Immature natural killer cell (primary cell): ENCODE measurements at regions not wholly inside any gene's neighbourhood (a gene's known extent, or its start where the extent isn't known, plus 50 kb on each side); places are given as distances from the start of the nearest gene placed in this dataset.

Experiments used
- DNase-seq, 3 donors: peaks; one replicate each; pipeline ENCODE4 v3.0.0; 2022; ENCODE audit warnings: mixed read lengths in 1 of 3
- H3K27ac Mint-ChIP-seq, 6 donors: one replicate each; pipeline ENCODE4 v1.8.0; 2020; ENCODE audit warnings: mixed read lengths in 6 of 6, mild to moderate bottlenecking in 5 of 6, inconsistent platforms in 4 of 6, moderate library complexity in 3 of 6
- H3K27me3 Mint-ChIP-seq, 3 donors: one replicate each; pipeline ENCODE4 v1.8.0; 2020 to 2021; ENCODE audit warnings: low read depth in 3 of 3, mild to moderate bottlenecking in 3 of 3, mixed read lengths in 3 of 3, moderate library complexity in 3 of 3, inconsistent platforms in 1 of 3
- H3K36me3 Mint-ChIP-seq, 3 donors: one replicate each; pipeline ENCODE4 v1.8.0; 2020; ENCODE audit warnings: mixed read lengths in 3 of 3, inconsistent platforms in 2 of 3, mild to moderate bottlenecking in 2 of 3
- H3K4me1 Mint-ChIP-seq, 2 donors: one replicate each; pipeline ENCODE4 v1.8.0; 2020; ENCODE audit warnings: inconsistent platforms in 2 of 2, mild to moderate bottlenecking in 2 of 2, mixed read lengths in 2 of 2, moderate library complexity in 1 of 2
- H3K4me3 Mint-ChIP-seq, 5 donors: one replicate each; pipeline ENCODE4 v1.8.0; 2020; ENCODE audit warnings: mild to moderate bottlenecking in 5 of 5, mixed read lengths in 5 of 5, inconsistent platforms in 3 of 5, moderate library complexity in 3 of 5
- H3K9me3 Mint-ChIP-seq, 6 donors: one replicate each; pipeline ENCODE4 v1.8.0; 2020; ENCODE audit warnings: mild to moderate bottlenecking in 6 of 6, mixed read lengths in 6 of 6, inconsistent platforms in 4 of 6, moderate library complexity in 3 of 6

GRCh38 chr22:48663297-48663696 lies 1164.4 kb downstream of the BRD1 start:
- H3K9me3 Mint-ChIP-seq, result peaks cover 2 to 8% (median 4%) of the 10 kb centered on the region in 6 donors
- peaks cover 2 to 4% (median 3%) of the 10 kb centered on the region in 3 donors for H3K27me3 Mint-ChIP-seq
- no peaks in the 10 kb centered on the region for H3K4me1 Mint-ChIP-seq
- H3K4me3 Mint-ChIP-seq, result no peak overlapping the region
- H3K36me3 Mint-ChIP-seq, result peaks cover 0 to 3% (median 0%) of the 10 kb centered on the region in 3 donors
- no peak overlapping the region for H3K27ac Mint-ChIP-seq
- DNase-seq, result no peak

GRCh38 chr22:48662476-48663135 lies 1165.1 kb downstream of the BRD1 start:
- H3K4me1 Mint-ChIP-seq, result no peaks in the 10 kb centered on the region
- H3K36me3 Mint-ChIP-seq, result peaks cover 0 to 3% (median 0%) of the 10 kb centered on the region in 3 donors
- no peak overlapping the region for H3K4me3 Mint-ChIP-seq
- H3K27me3 Mint-ChIP-seq, result peaks cover 2 to 4% (median 3%) of the 10 kb centered on the region in 3 donors
- H3K27ac Mint-ChIP-seq, result no peak overlapping the region
- DNase-seq, result no peak
- H3K9me3 Mint-ChIP-seq, result peaks cover 2 to 8% (median 4%) of the 10 kb centered on the region in 6 donors

- Mint-ChIP-seq H3K36me3 (peaks cover 0 to 3% (median 0%) of the 10 kb centered on the region in 3 donors), H3K9me3 (peaks cover 2 to 8% (median 4%) of the 10 kb centered on the region in 6 donors), H3K4me1 (no peaks in the 10 kb centered on the region), H3K27me3 (peaks cover 2 to 4% (median 3%) of the 10 kb centered on the region in 3 donors), H3K27ac (no peak overlapping the region), H3K4me3 (no peak overlapping the region)
- no peak for DNase-seq
Observed at GRCh38 chr22:48661984-48662383, 1165.7 kb downstream of the BRD1 start.

- Mint-ChIP-seq H3K27ac (no peak overlapping the region), H3K9me3 (peaks cover 2 to 8% (median 4%) of the 10 kb centered on the region in 6 donors), H3K4me3 (no peak overlapping the region), H3K4me1 (no peaks in the 10 kb centered on the region), H3K36me3 (peaks cover 0 to 3% (median 0%) of the 10 kb centered on the region in 3 donors), H3K27me3 (peaks cover 2 to 4% (median 3%) of the 10 kb centered on the region in 3 donors)
- no peak for DNase-seq
Observed at GRCh38 chr22:48660790-48661740, 1166.6 kb downstream of the BRD1 start.

- H3K36me3 Mint-ChIP-seq, result peaks cover 0 to 3% (median 0%) of the 10 kb centered on the region in 3 donors
- no peak overlapping the region for H3K27ac Mint-ChIP-seq
- H3K4me3 Mint-ChIP-seq, result no peak overlapping the region
- no peak for DNase-seq
- H3K4me1 Mint-ChIP-seq, result no peaks in the 10 kb centered on the region
- H3K27me3 Mint-ChIP-seq, result peaks cover 2 to 4% (median 3%) of the 10 kb centered on the region in 3 donors
- H3K9me3 Mint-ChIP-seq, result peaks cover 2 to 8% (median 4%) of the 10 kb centered on the region in 6 donors
Observed at GRCh38 chr22:48660104-48660789, 1167.4 kb downstream of the BRD1 start.

- Mint-ChIP-seq H3K36me3 (peaks cover 0 to 3% (median 0%) of the 10 kb centered on the region in 3 donors), H3K4me3 (no peak overlapping the region), H3K9me3 (peaks cover 2 to 6% (median 3%) of the 10 kb centered on the region in 6 donors), H3K27me3 (peaks cover 0 to 3% (median 2%) of the 10 kb centered on the region in 3 donors), H3K27ac (no peak overlapping the region), H3K4me1 (no peaks in the 10 kb centered on the region)
- DNase-seq, result no peak
Observed at GRCh38 chr22:48659404-48659996, 1168.2 kb downstream of the BRD1 start.

GRCh38 chr22:48658871-48659270 lies 1168.8 kb downstream of the BRD1 start:
- Mint-ChIP-seq H3K36me3 (no peaks in the 10 kb centered on the region), H3K4me1 (no peaks in the 10 kb centered on the region), H3K4me3 (no peak overlapping the region), H3K9me3 (peaks cover 0 to 2% (median 2%) of the 10 kb centered on the region in 6 donors), H3K27me3 (peaks cover 0 to 2% (median 2%) of the 10 kb centered on the region in 3 donors), H3K27ac (peak overlapping the region in 1 of 6 donors; percentile 50)
- DNase-seq, result no peak

- DNase-seq, result no peak
- Mint-ChIP-seq H3K27ac (no peak overlapping the region), H3K4me3 (no peak overlapping the region), H3K9me3 (peaks cover 0 to 2% (median 0%) of the 10 kb centered on the region in 6 donors), H3K4me1 (no peaks in the 10 kb centered on the region), H3K27me3 (peaks cover 0 to 2% (median 2%) of the 10 kb centered on the region in 3 donors), H3K36me3 (no peaks in the 10 kb centered on the region)
Observed at GRCh38 chr22:48658246-48658645, 1169.4 kb downstream of the BRD1 start.

GRCh38 chr22:48654492-48654891 lies 1173.2 kb downstream of the BRD1 start:
- H3K36me3 Mint-ChIP-seq, result no peaks in the 10 kb centered on the region

GRCh38 chr22:48653929-48654328 lies 1173.7 kb downstream of the BRD1 start:
- no peak for DNase-seq
- H3K27ac Mint-ChIP-seq, result no peak overlapping the region
- H3K27me3 Mint-ChIP-seq, result peaks cover 0 to 2% (median 0%) of the 10 kb centered on the region in 3 donors
- no peaks in the 10 kb centered on the region for H3K36me3 Mint-ChIP-seq
- no peaks in the 10 kb centered on the region for H3K9me3 Mint-ChIP-seq
- H3K4me1 Mint-ChIP-seq, result no peaks in the 10 kb centered on the region
- no peak overlapping the region for H3K4me3 Mint-ChIP-seq

More at GRCh38 chr22:48654492-48654891, 1173.2 kb downstream of the BRD1 start:
- Mint-ChIP-seq H3K27ac (no peak overlapping the region), H3K4me3 (no peak overlapping the region), H3K27me3 (peaks cover 0 to 2% (median 0%) of the 10 kb centered on the region in 3 donors), H3K4me1 (no peaks in the 10 kb centered on the region), H3K9me3 (no peaks in the 10 kb centered on the region)
- DNase-seq, result no peak

- no peak for DNase-seq
- H3K9me3 Mint-ChIP-seq, result no peaks in the 10 kb centered on the region
- H3K4me3 Mint-ChIP-seq, result no peak overlapping the region
- H3K27ac Mint-ChIP-seq, result no peak overlapping the region
- no peaks in the 10 kb centered on the region for H3K27me3 Mint-ChIP-seq
- no peaks in the 10 kb centered on the region for H3K4me1 Mint-ChIP-seq
- H3K36me3 Mint-ChIP-seq, result no peaks in the 10 kb centered on the region
Observed at GRCh38 chr22:48653306-48653705, 1174.4 kb downstream of the BRD1 start.

GRCh38 chr22:48652796-48653195 lies 1174.9 kb downstream of the BRD1 start:
- Mint-ChIP-seq H3K9me3 (no peaks in the 10 kb centered on the region), H3K36me3 (no peaks in the 10 kb centered on the region), H3K4me1 (no peaks in the 10 kb centered on the region), H3K4me3 (no peak overlapping the region), H3K27me3 (peaks cover 0 to under 1% (median 0%) of the 10 kb centered on the region in 3 donors), H3K27ac (no peak overlapping the region)
- no peak for DNase-seq

- DNase-seq, result no peak
- H3K27ac Mint-ChIP-seq, result no peak overlapping the region
Observed at GRCh38 chr22:48651981-48652538, 1175.6 kb downstream of the BRD1 start.

More at GRCh38 chr22:48651981-48652538, 1175.6 kb downstream of the BRD1 start:
- H3K9me3 Mint-ChIP-seq, result no peaks in the 10 kb centered on the region
- no peak overlapping the region for H3K4me3 Mint-ChIP-seq
- H3K36me3 Mint-ChIP-seq, result no peaks in the 10 kb centered on the region
- no peaks in the 10 kb centered on the region for H3K4me1 Mint-ChIP-seq
- H3K27me3 Mint-ChIP-seq, result peaks cover 0 to 1% (median 0%) of the 10 kb centered on the region in 3 donors
